ENCODE measurements at regions not wholly inside any gene's neighbourhood (a gene's known extent, or its start where the extent isn't known, plus 50 kb on each side); places are given as distances from the start of the nearest gene placed in this dataset.
"Not testable (repeated sequence)": the region's sequence is repeated elsewhere in the genome, so short reads cannot be mapped to it uniquely, and the experiment has no call there.

GRCh38 chr1:146376309-146376707 is 147.5 kb upstream of the NOTCH2NLA start:
- DNase-seq (ENCODE audit: low spot score), result peak; percentile 93

GRCh38 chr1:146375108-146375507 is 146.3 kb upstream of the NOTCH2NLA start:
- not testable (repeated sequence) for DNase-seq (ENCODE audit: low spot score)

GRCh38 chr1:146369940-146370339 is 141.1 kb upstream of the NOTCH2NLA start:
- DNase-seq (ENCODE audit: low spot score), result not testable (repeated sequence)

- not testable (repeated sequence) for DNase-seq (ENCODE audit: low spot score)
Measured at GRCh38 chr1:146355373-146355772, 126.6 kb upstream of the NOTCH2NLA start.

- not testable (repeated sequence) for DNase-seq (ENCODE audit: low spot score)
Measured at GRCh38 chr1:146326863-146327262, 98.0 kb upstream of the NOTCH2NLA start.

GRCh38 chr1:146324463-146324862 is 95.6 kb upstream of the NOTCH2NLA start:
- not testable (repeated sequence) for DNase-seq (ENCODE audit: low spot score)

GRCh38 chr1:146323302-146323701 is 94.5 kb upstream of the NOTCH2NLA start:
- DNase-seq (ENCODE audit: low spot score), result not testable (repeated sequence)

- DNase-seq (ENCODE audit: low spot score), result not testable (repeated sequence)
Measured at GRCh38 chr1:146322893-146323292, 94.1 kb upstream of the NOTCH2NLA start.

GRCh38 chr1:146318715-146319114 is 89.9 kb upstream of the NOTCH2NLA start:
- DNase-seq (ENCODE audit: low spot score), result not testable (repeated sequence)

GRCh38 chr1:146317785-146318184 is 89.0 kb upstream of the NOTCH2NLA start:
- not testable (repeated sequence) for DNase-seq (ENCODE audit: low spot score)

- DNase-seq (ENCODE audit: low spot score), result not testable (repeated sequence)
Measured at GRCh38 chr1:146314449-146315246, 85.8 kb upstream of the NOTCH2NLA start.

- not testable (repeated sequence) for DNase-seq (ENCODE audit: low spot score)
Measured at GRCh38 chr1:146310579-146310978, 81.8 kb upstream of the NOTCH2NLA start.

GRCh38 chr1:146309427-146309826 is 80.6 kb upstream of the NOTCH2NLA start:
- not testable (repeated sequence) for DNase-seq (ENCODE audit: low spot score)

- not testable (repeated sequence) for DNase-seq (ENCODE audit: low spot score)
Measured at GRCh38 chr1:146308892-146309291, 80.1 kb upstream of the NOTCH2NLA start.

GRCh38 chr1:146308152-146308551 is 79.3 kb upstream of the NOTCH2NLA start:
- DNase-seq (ENCODE audit: low spot score), result not testable (repeated sequence)

- not testable (repeated sequence) for DNase-seq (ENCODE audit: low spot score)
Measured at GRCh38 chr1:146307632-146308031, 78.8 kb upstream of the NOTCH2NLA start.

GRCh38 chr1:146306651-146307050 is 77.8 kb upstream of the NOTCH2NLA start:
- DNase-seq (ENCODE audit: low spot score), result not testable (repeated sequence)

GRCh38 chr1:146305442-146305841 is 76.6 kb upstream of the NOTCH2NLA start:
- not testable (repeated sequence) for DNase-seq (ENCODE audit: low spot score)

GRCh38 chr1:146298575-146298897 is 69.7 kb upstream of the NOTCH2NLA start:
- DNase-seq (ENCODE audit: low spot score), result not testable (repeated sequence)

- DNase-seq (ENCODE audit: low spot score), result not testable (repeated sequence)
Measured at GRCh38 chr1:146297781-146298574, 69.2 kb upstream of the NOTCH2NLA start.

GRCh38 chr1:146292940-146293936 is 64.4 kb upstream of the NOTCH2NLA start:
- not testable (repeated sequence) for DNase-seq (ENCODE audit: low spot score)

Data from mesenteric fat pad (tissue), 1 donor.